Stomach (tissue), 8 donors: ENCODE measurements at regions not wholly inside any gene's neighbourhood (a gene's known extent, or its start where the extent isn't known, plus 50 kb on each side); places are given as distances from the start of the nearest gene placed in this dataset.

Experiments used
- DNase-seq, 2 donors: peaks; one replicate each; pipeline versions ENCODE4 v3.0.0 to v3.0.0-alpha.2; 2013 to 2019
- H3K27ac ChIP-seq, 5 donors: fragments of 200-600 bp in 4 of 5; sonication (generic) in 4 of 5; one replicate each; pipeline ENCODE4 v1.5.1; 2013 to 2019; ENCODE audit warnings: mild to moderate bottlenecking in 1 of 5, moderate library complexity in 1 of 5
- H3K27me3 ChIP-seq, 3 donors: fragments of 200-600 bp; sonication (generic); one replicate each; pipeline ENCODE4 v1.5.1; 2017 to 2019; ENCODE audit warnings: mixed run types in 1 of 3
- H3K36me3 ChIP-seq, 4 donors: fragments of 200-600 bp; sonication (generic); 1 replicate in 3 of 4; 2 replicates in 1 of 4; pipeline ENCODE4 v1.5.1; 2016 to 2019
- H3K4me1 ChIP-seq, 4 donors: fragments of 200-600 bp; sonication (generic); one replicate each; pipeline ENCODE4 v1.5.1; 2016 to 2019
- H3K4me3 ChIP-seq, 4 donors: fragments of 200-600 bp; sonication (generic) in 3 of 4; one replicate each; pipeline ENCODE4 v1.5.1; 2016 to 2019; ENCODE audit warnings: mild to moderate bottlenecking in 1 of 4
- H3K9me3 ChIP-seq, 4 donors: fragments of 200-600 bp; sonication (generic); one replicate each; pipeline ENCODE4 v1.5.1; 2016 to 2019
- EP300 ChIP-seq: sonication (generic); formaldehyde crosslinking; IDR thresholded peaks from one replicate; pipeline ENCODE4 v1.6.1; 2017; ENCODE audit warnings: antibody characterized with exemption
- POLR2A ChIP-seq, 4 donors: fragments of 450-650 bp; IDR thresholded peaks; one replicate each; pipeline ENCODE4 v1.6.1; 2016; ENCODE audit warnings: antibody characterized with exemption in 4 of 4, control low read depth in 2 of 4, mild to moderate bottlenecking in 1 of 4, moderate library complexity in 1 of 4
- POLR2AphosphoS5 ChIP-seq, 3 donors: sonication (generic); formaldehyde crosslinking; IDR thresholded peaks; one replicate each; pipeline ENCODE4 v1.6.1; 2016; ENCODE audit warnings: antibody characterized with exemption in 3 of 3
- WGBS, 5 donors: extraction: QIAGEN DNeasy Blood & Tissue Kit in 3 of 5; methylation state at CpG; one replicate each; pipeline versions ENCODE4 v1.1.5 to v1.1.7; 2013 to 2018; 5-methylcytosine and 5-hydroxymethylcytosine counted together
- intact Hi-C: fragments of 100-400 bp; cut with DNase I; formaldehyde crosslinking; loops from one replicate; pipeline ENCODE4 v1.15.1; 2023; ENCODE audit warnings: low total_unique reads
- TF ChIP-seq, protein P1 (sequence below), 7 experiments: fragments of 450-650 bp in 4 of 7; fragments of 200-600 bp in 3 of 7; sonication (generic) in 3 of 7; IDR thresholded peaks; one replicate each; pipeline ENCODE4 v1.5.1; 2016 to 2019; ENCODE audit warnings: antibody characterized with exemption in 7 of 7, control low read depth in 2 of 7, mild to moderate bottlenecking in 1 of 7
- donor health status: healthy with polysubstance abuse.
- donor health status: Bipolar disorder and iron deficiency.
- donor health status: healthy.

DNA sequence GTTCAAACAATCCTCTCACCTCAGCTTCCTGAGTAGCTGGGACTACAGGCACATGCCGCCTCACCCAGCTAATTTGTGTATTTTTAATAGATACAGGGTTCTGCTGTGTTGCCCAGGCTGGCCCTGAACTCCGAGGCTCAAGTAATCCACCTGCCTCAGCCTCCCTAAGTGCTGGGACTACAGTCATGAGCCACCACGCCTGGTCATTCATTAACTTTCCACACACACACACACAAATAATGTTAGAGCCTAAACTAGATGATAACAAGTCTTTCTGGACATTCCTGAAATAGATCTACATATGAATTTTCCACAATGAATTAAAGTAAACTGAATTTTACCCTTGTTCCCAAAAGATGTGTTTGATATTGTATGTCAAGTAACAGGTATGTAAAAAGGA, 776.0 kb downstream of the GALC start:
- TF ChIP-seq EP300, result no peak
- TF ChIP-seq POLR2A (IDR thresholded peaks at IDR 0.05), result no peak
- TF ChIP-seq POLR2AphosphoS5 (IDR thresholded peaks at IDR 0.05), result no peak
- TF ChIP-seq, protein P1, sequence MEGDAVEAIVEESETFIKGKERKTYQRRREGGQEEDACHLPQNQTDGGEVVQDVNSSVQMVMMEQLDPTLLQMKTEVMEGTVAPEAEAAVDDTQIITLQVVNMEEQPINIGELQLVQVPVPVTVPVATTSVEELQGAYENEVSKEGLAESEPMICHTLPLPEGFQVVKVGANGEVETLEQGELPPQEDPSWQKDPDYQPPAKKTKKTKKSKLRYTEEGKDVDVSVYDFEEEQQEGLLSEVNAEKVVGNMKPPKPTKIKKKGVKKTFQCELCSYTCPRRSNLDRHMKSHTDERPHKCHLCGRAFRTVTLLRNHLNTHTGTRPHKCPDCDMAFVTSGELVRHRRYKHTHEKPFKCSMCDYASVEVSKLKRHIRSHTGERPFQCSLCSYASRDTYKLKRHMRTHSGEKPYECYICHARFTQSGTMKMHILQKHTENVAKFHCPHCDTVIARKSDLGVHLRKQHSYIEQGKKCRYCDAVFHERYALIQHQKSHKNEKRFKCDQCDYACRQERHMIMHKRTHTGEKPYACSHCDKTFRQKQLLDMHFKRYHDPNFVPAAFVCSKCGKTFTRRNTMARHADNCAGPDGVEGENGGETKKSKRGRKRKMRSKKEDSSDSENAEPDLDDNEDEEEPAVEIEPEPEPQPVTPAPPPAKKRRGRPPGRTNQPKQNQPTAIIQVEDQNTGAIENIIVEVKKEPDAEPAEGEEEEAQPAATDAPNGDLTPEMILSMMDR (IDR thresholded peaks at IDR 0.05), result no peak
- WGBS, 5 donors, result 44 to 68% (median 49%) methylated on average over 3 of the region's 3 CpGs
- intact Hi-C loops, result no loop called here

DNA sequence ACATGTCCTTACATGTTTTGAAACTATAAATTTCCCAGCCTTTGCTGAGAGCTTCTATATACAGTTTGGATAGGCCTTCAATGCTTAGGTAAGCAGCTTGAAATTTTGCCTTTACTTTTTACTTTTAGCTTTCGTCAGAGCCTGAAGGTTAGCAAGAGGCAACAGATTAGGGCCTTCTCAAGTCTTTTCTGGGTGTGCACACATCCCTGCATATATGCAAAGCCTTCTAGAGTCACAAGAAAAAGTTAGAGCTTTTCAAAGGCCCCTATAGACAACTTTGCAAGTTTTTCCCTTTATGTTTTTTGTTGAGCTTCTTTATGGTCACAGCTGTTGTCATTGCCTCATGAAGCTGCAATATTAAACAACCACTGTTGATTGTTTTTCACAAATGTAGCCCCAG, 778.4 kb downstream of the GALC start:
- H3K27me3 ChIP-seq, result no peaks in the 10 kb centered on the region
- TF ChIP-seq POLR2A (IDR thresholded peaks at IDR 0.05), result no peak
- no peak for TF ChIP-seq POLR2AphosphoS5 (IDR thresholded peaks at IDR 0.05)
- TF ChIP-seq, protein P1 (IDR thresholded peaks at IDR 0.05), result no peak
- TF ChIP-seq EP300, result no peak
- H3K9me3 ChIP-seq, result no peaks in the 10 kb centered on the region
- WGBS, 5 donors, result 71 to 89% (median 88%) methylated on average over 1 of the region's 1 CpG
- intact Hi-C loops, result no loop called here
- no peak for DNase-seq
- no peaks in the 10 kb centered on the region for H3K4me1 ChIP-seq
- no peaks in the 10 kb centered on the region for H3K36me3 ChIP-seq
- H3K4me3 ChIP-seq, result no peak overlapping the region
- H3K27ac ChIP-seq, result no peak overlapping the region

More for the DNA sequence above, 776.0 kb downstream of the GALC start:
- Histone ChIP-seq H3K27me3 (no peaks in the 10 kb centered on the region), H3K27ac (no peak overlapping the region), H3K9me3 (no peaks in the 10 kb centered on the region), H3K36me3 (no peaks in the 10 kb centered on the region), H3K4me3 (no peak overlapping the region), H3K4me1 (no peaks in the 10 kb centered on the region)
- no peak for DNase-seq

DNA sequence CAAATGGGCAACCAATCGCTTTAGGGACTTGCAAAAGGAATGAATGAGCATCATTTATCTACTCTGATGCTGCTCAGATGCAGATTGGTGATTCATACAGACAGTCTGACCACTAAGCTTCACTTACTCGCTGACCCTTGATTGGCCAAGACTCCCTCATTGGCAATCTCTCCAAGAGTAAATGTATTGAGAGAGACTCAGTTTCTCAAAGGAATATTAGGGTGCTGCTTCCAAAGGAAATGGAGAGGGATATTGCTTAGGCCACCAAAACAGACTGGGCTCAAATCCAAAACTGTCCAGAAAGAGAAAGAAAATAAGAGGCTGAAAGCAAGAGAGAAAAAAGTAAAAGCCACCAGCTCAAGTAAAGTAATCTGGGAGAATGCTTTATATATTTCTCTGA, 785.2 kb downstream of the GALC start:
- Histone ChIP-seq H3K4me1 (no peaks in the 10 kb centered on the region), H3K9me3 (no peaks in the 10 kb centered on the region), H3K27ac (no peak overlapping the region), H3K36me3 (no peaks in the 10 kb centered on the region), H3K4me3 (no peak overlapping the region), H3K27me3 (no peaks in the 10 kb centered on the region)
- no peak for TF ChIP-seq POLR2AphosphoS5 (IDR thresholded peaks at IDR 0.05)
- TF ChIP-seq POLR2A (IDR thresholded peaks at IDR 0.05), result no peak
- no peak for TF ChIP-seq EP300
- TF ChIP-seq, protein P1 (IDR thresholded peaks at IDR 0.05), result no peak
- 78 to 83% (median 79%) methylated on average over 2 of the region's 2 CpGs for WGBS, 5 donors
- intact Hi-C loops, result no loop called here
- no peak for DNase-seq

DNA sequence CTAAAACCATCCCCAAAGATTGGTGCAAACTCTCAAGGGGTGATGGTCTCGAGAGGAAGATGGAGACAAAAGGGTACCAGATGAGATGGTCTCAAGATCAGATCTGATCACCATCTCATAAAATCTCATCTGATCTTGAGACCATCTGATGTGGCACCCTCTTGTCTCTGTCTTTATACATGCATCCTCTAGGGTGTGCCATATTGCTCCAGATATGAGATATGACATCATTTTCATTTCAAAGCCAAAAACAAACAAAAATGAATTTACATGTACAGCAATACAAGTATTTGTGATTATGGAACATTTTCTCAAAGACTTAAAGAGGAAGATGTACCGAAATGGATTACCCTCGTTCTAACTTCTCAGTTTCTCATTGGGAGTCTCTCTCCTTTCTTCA, 787.2 kb downstream of the GALC start:
- no peaks in the 10 kb centered on the region for H3K27me3 ChIP-seq
- H3K9me3 ChIP-seq, result no peaks in the 10 kb centered on the region
- WGBS, 5 donors, result 84 to 90% (median 86%) methylated on average over 3 of the region's 3 CpGs
- intact Hi-C loops, result no loop called here
- H3K27ac ChIP-seq, result no peak overlapping the region
- H3K36me3 ChIP-seq, result no peaks in the 10 kb centered on the region
- H3K4me3 ChIP-seq, result no peak overlapping the region
- DNase-seq, result no peak
- no peak for TF ChIP-seq POLR2A (IDR thresholded peaks at IDR 0.05)
- TF ChIP-seq EP300, result no peak
- TF ChIP-seq, protein P1 (IDR thresholded peaks at IDR 0.05), result no peak
- TF ChIP-seq POLR2AphosphoS5 (IDR thresholded peaks at IDR 0.05), result no peak
- H3K4me1 ChIP-seq, result no peaks in the 10 kb centered on the region
